ENCODE measurements at regions not wholly inside any gene's neighbourhood (a gene's known extent, or its start where the extent isn't known, plus 50 kb on each side); places are given as distances from the start of the nearest gene placed in this dataset.

DNA sequence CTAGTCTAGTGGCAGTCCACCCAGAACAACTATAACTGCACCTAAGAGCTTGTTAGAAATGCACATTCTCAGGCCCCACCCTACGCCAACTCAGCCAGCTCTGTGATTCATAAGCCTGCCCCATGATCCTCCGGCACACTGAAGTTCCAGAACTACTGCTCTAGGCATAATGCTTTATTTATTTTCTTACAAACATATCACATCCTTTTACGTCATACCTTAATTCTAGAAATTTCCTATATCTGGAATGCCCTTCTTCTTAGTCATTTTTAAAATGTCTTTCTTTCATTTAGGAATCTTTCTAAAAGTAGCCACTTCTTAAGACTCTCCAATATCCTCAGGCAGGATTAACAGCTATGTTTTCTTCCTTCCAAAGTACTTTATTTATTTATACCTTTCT, 480.1 kb downstream of the INHBA start:
- Histone ChIP-seq H3K4ac (replicated peaks; ENCODE audit: insufficient read length, low read depth, low read length) (no peak overlapping the region), H2BK120ac (replicated peaks; ENCODE audit: low read depth, low read length) (no peak overlapping the region), H3K23ac (ENCODE audit: insufficient read length) (no peak overlapping the region), H4K5ac (ENCODE audit: insufficient read length, low read depth, low read length) (no peak overlapping the region), H3K36me3 (ENCODE audit: control insufficient read depth in 2 of 4, insufficient read depth in 4 of 4, low read length in 3 of 4) (no peaks in the 10 kb centered on the region), H3K9me3 (ENCODE audit: insufficient read depth in 2 of 2, low read depth in 1 of 2, low read length in 1 of 2) (no peaks in the 10 kb centered on the region), H4K8ac (ENCODE audit: extremely low read depth, insufficient read depth, low read length) (no peak overlapping the region), H3K9ac (replicated peaks in 1 of 4; ENCODE audit: extremely low read depth in 1 of 4, low read depth in 3 of 4, low read length in 3 of 4) (no peak overlapping the region), H2BK20ac (ENCODE audit: low read length) (no peak overlapping the region), H2BK5ac (ENCODE audit: low read depth, low read length) (no peak overlapping the region), H3K4me2 (ENCODE audit: insufficient read depth in 1 of 2, low read depth in 2 of 2, low read length in 2 of 2) (no peak overlapping the region), H3K27me3 (replicated peaks in 1 of 4; ENCODE audit: control insufficient read depth in 3 of 4, extremely low read depth in 1 of 4, insufficient read depth in 3 of 4, low read length in 3 of 4) (peaks cover 16 to 59% (median 44%) of the 10 kb centered on the region in 4 experiments), H3K79me1 (ENCODE audit: low read depth, low read length) (no peaks in the 10 kb centered on the region), H2BK12ac (ENCODE audit: low read depth, low read length) (no peak overlapping the region), H2AK5ac (ENCODE audit: low read depth, low read length) (no peak overlapping the region), H3K23me2 (ENCODE audit: low read depth, low read length) (no peaks in the 10 kb centered on the region), H3K14ac (ENCODE audit: insufficient read length) (no peak overlapping the region), H3K4me1 (replicated peaks in 1 of 4; ENCODE audit: control insufficient read depth in 3 of 4, insufficient read depth in 4 of 4, low read length in 3 of 4) (no peaks in the 10 kb centered on the region), H3K79me2 (ENCODE audit: control insufficient read depth in 1 of 2, insufficient read depth in 2 of 2, low read length in 2 of 2) (no peaks in the 10 kb centered on the region), H3K18ac (ENCODE audit: extremely low read depth, low read length) (no peak overlapping the region), H4K20me1 (replicated peaks in 1 of 2; ENCODE audit: control insufficient read depth in 1 of 2, insufficient read depth in 2 of 2, low read length in 2 of 2) (no peaks in the 10 kb centered on the region), H2AFZ (ENCODE audit: low read length) (no peak overlapping the region), H2BK15ac (ENCODE audit: low read length) (no peak overlapping the region), H3K56ac (replicated peaks; ENCODE audit: insufficient read length, low read depth, low read length) (no peak overlapping the region), H4K91ac (replicated peaks; ENCODE audit: insufficient read length, low read length) (no peak overlapping the region), H3K27ac (ENCODE audit: low read depth, low read length) (no peak overlapping the region), H3K4me3 (ENCODE audit: extremely low read depth in 1 of 4, insufficient read depth in 2 of 4, low read depth in 3 of 4, low read length in 4 of 4) (no peak overlapping the region)
- no peak for TF ChIP-seq KDM1A (IDR thresholded peaks at IDR 0.05; ENCODE audit: borderline replicate concordance, low read length)
- TF ChIP-seq SP1 (IDR thresholded peaks at IDR 0.05; ENCODE audit: low read depth, low read length) = no peak
- TF ChIP-seq POLR2AphosphoS5 (IDR thresholded peaks at IDR 0.05; ENCODE audit: low read depth, low read length) = no peak
- DNase-seq (ENCODE audit: low read depth in 1 of 2, low spot score in 2 of 2) (no peak), FAIRE-seq (no peak)
- 89 to 100% methylated on average over 1 to 3 of the region's 3 CpGs for WGBS, 2 experiments (ENCODE audit: extremely low coverage in 1 of 2, insufficient coverage in 1 of 2, insufficient read length in 1 of 2, insufficient replicate concordance in 2 of 2, low coverage in 1 of 2, low lambda C conversion rate in 2 of 2, missing lambda C conversion rate in 1 of 2)
- ChIA-PET POLR2A (ENCODE audit: partially characterized antibody) (no interaction called here), CTCF (ENCODE audit: partially characterized antibody) (interaction anchor here (1.2 to 1.5 kb wide), 2 partner anchors 33 to 489 kb away, joined by 3 to 4 read pairs; no protein-coding TSS in a partner anchor)
